HG03139 (cell line): ENCODE measurements at regions not wholly inside any gene's neighbourhood (a gene's known extent, or its start where the extent isn't known, plus 50 kb on each side); places are given as distances from the start of the nearest gene placed in this dataset.

Experiments
- ATAC-seq: cut with Tn5 transposase; IDR thresholded peaks from one replicate; pipeline ENCODE4 v1.9.1; 2021; ENCODE audit not compliant: unreplicated experiment

DNA sequence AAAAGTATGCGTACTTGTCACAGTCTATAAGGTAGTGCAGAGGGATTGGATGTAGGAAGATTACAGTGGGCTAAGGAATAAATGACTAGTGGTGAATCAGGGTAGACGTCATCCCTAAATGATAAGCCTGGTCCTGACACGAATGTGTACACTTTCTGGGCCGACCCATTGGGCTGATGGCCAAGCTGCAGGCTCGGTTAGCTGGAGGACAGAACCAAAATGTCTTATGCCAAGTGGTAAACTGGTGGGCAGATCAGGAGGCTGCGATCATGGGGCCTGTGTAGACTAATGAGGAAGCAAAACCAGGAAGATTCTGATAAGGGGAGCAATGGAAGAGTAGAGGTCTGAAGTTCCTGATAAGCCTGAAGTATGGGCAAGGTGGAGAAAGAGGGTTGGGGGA, 272.8 kb upstream of the GATB start:
- ATAC-seq: no peak

- ATAC-seq: no peak
These were observed 271.9 kb upstream of the GATB start for GRCh38 chr4:152032722-152033131.

- no peak for ATAC-seq
These were observed 268.8 kb upstream of the GATB start for GRCh38 chr4:152029631-152030030.

DNA sequence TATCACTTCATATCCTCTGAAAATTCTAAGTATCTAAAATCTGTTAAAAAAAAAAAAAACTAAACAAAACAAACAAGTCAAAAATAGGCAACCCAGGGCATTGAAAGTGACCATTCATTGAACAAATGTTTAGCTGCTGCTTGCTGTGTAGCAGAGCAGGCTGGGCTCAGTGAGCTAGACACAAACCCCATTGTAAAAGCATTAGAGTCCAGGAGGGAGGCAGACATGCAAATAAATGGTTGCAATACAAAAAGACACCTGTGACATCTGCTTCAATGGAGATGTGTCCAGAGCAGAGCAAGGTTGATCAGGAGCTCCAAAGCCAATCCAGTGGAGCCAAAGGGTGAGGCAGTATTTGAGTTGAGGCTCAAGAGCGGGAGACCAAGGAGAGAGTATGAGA, 267.3 kb upstream of the GATB start:
- no peak for ATAC-seq

DNA sequence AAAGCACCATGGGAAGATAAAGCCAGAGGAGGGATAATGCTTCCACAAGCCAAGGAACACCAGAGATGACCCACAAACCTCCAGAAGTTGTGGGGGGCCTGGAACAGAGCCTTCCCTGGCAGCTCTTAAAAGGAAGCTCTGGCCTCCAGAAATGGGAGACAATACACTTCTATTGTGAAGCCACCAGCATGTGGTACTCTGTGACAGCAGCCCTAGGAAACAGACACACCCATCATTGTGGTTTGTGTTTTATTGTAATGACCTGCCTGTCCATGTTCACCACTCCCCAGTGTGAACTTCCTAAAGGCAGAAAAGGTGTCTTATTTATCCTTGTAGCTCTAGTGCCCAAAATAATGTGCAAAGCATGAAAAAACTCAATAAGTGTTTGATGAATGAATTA, 264.1 kb upstream of the GATB start:
- ATAC-seq: no peak

- ATAC-seq: no peak
These were observed 262.9 kb upstream of the GATB start for GRCh38 chr4:152023674-152024073.

DNA sequence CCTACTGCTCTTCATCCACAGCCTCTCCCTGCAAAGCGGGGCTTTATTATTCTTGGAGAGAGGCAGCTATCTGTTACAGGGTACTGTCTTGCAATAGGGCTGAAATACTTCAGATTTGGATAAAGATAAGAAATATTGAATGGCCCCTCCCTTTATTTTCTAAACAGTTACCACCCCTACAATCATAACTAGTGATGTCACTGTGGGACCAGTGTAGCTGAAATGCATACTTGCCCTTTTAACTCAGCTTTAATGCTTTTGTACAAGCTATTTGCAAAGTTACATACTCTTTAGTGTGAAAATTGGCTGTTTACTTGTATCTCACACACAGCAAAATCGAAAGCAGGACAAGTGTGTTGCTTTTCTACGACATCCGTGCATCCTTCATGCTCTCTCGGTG, 261.7 kb upstream of the GATB start:
- no peak for ATAC-seq

DNA sequence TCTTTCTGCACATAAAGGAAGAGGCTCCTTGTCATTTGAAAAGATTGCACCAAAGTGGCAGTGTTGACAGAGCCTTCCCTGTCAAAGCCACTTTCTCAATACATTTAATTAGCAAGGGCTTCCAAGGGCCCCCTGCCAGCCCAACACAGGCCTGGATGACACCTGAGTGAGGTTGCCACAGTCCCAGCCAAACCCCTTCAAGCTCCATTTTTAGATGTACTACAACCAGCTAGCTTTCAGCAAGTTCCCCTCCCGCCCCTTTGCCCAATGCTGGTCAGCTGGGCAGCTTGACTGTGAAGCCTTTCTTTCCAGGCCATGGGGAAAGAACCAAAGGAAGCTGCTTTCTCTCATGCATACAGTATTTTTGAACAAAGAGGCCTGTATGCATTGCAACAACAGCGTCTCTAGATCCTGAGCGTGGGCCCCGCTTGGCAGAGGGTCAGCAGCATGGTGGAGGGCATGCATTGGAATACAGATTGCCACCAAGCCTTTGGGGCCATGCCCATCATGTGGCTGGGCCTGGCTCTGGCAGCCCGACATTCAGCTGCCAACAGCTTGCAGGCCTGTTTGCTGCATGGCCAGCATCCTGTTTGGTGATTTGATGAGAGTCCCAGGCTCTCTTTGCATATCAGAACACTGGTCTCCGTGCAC, 261.1 kb upstream of the GATB start:
- ATAC-seq: no peak

GRCh38 chr4:152020073-152020472, 259.3 kb upstream of the GATB start:
- no peak for ATAC-seq

GRCh38 chr4:152016303-152016620, 255.5 kb upstream of the GATB start:
- no peak for ATAC-seq

GRCh38 chr4:152015597-152016302, 254.9 kb upstream of the GATB start:
- ATAC-seq: no peak

GRCh38 chr4:152014280-152014679, 253.5 kb upstream of the GATB start:
- peak; percentile 88 for ATAC-seq

GRCh38 chr4:152011469-152011868, 250.7 kb upstream of the GATB start:
- no peak for ATAC-seq

GRCh38 chr4:152010710-152011079, 249.9 kb upstream of the GATB start:
- no peak for ATAC-seq

GRCh38 chr4:152009983-152010709, 249.3 kb upstream of the GATB start:
- no peak for ATAC-seq

GRCh38 chr4:152009031-152009670, 248.3 kb upstream of the GATB start:
- ATAC-seq: no peak

- no peak for ATAC-seq
These were observed 246.3 kb upstream of the GATB start for GRCh38 chr4:152007111-152007510.

GRCh38 chr4:152004801-152005200, 244.0 kb upstream of the GATB start:
- no peak for ATAC-seq

DNA sequence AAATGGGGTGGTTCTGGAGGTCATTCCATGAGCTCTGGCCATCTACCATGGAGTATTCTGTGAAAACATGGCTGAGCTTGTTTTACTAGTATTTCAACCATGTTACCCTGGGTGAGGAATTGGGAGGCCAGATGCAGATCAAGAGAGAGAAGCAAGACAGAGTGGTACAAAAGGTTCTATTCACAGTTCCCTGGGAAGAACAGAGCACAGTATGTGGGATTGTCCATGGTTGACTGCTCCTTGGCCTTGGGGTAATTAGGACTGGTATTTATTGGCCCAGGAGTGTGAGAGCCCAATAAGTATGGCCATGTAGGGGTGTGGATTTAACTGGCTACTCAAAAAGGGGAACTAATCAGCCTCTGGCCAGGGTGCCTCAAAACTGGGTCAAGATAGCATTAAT, 239.7 kb upstream of the GATB start:
- no peak for ATAC-seq

DNA sequence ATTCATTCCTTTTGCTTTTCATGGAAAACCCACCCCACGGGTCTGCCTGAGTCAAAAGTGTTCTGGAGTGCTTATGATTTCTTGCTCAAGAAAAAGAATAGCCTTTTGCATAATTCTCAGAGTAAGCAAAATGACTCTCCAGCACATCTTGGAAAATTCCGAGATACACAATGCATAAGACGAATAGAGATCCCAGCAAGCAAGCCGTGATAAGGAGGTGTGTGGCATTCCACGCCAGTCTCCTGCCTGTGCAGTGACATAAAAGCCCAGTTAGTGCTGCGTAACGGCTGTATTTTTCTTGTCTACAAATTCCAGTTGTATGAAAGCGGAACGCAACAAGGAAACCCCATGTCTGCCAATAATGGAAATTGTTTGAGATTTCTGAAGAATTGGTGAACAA, 237.9 kb upstream of the GATB start:
- ATAC-seq: no peak

DNA sequence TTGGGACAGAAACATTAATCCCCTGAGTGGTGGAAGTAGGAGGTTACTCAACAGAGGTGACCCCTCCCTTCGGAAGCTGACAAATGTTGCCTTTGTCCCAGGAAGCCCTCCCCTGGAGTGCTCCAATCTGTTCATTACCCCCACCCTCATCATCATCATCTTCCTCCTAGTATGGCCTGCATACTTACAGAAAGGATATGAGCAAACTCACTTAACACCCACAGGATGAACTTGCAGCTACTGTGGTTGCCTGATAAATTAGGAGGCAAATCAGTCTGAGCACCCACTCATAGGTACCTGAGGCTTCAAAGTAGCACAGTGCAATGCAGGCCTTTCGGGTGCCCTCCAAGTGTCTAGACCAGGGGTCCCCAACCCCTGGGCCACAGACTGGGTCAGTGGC, 236.7 kb upstream of the GATB start:
- no peak for ATAC-seq

GRCh38 chr4:151994429-151994828, 233.6 kb upstream of the GATB start:
- no peak for ATAC-seq
